HG03354 (cell line): ENCODE measurements at regions not wholly inside any gene's neighbourhood (a gene's known extent, or its start where the extent isn't known, plus 50 kb on each side); places are given as distances from the start of the nearest gene placed in this dataset.
"Not testable (repeated sequence)": the region's sequence is repeated elsewhere in the genome, so short reads cannot be mapped to it uniquely, and the experiment has no call there.

Experiments used
- ATAC-seq: cut with Tn5 transposase; IDR thresholded peaks from one replicate; pipeline ENCODE4 v1.9.1; 2021; ENCODE audit warnings: mild to moderate bottlenecking; ENCODE audit not compliant: unreplicated experiment, poor library complexity, severe bottlenecking

GRCh38 chr10:29001801-29002200 is 287.1 kb upstream of the LYZL1 start:
- ATAC-seq, result no peak

GRCh38 chr10:29003014-29003413 is 285.9 kb upstream of the LYZL1 start:
- not testable (repeated sequence) for ATAC-seq

- ATAC-seq, result no peak
Measured at GRCh38 chr10:29005988-29006387, 282.9 kb upstream of the LYZL1 start.

- no peak for ATAC-seq
Measured at GRCh38 chr10:29007370-29007747, 281.5 kb upstream of the LYZL1 start.

GRCh38 chr10:29007748-29008610 is 280.9 kb upstream of the LYZL1 start:
- ATAC-seq, result no peak

GRCh38 chr10:29009464-29009863 is 279.4 kb upstream of the LYZL1 start:
- no peak for ATAC-seq

- ATAC-seq, result no peak
Measured at GRCh38 chr10:29011516-29011915, 277.4 kb upstream of the LYZL1 start.

GRCh38 chr10:29012926-29013554 is 275.8 kb upstream of the LYZL1 start:
- ATAC-seq, result no peak

- ATAC-seq, result no peak
Measured at GRCh38 chr10:29021591-29021990, 267.3 kb upstream of the LYZL1 start.

GRCh38 chr10:29022513-29022912 is 266.4 kb upstream of the LYZL1 start:
- no peak for ATAC-seq

- no peak for ATAC-seq
Measured at GRCh38 chr10:29023678-29024077, 265.2 kb upstream of the LYZL1 start.

GRCh38 chr10:29026065-29026797 is 262.6 kb upstream of the LYZL1 start:
- ATAC-seq, result no peak

GRCh38 chr10:29026802-29027580 is 261.9 kb upstream of the LYZL1 start:
- no peak for ATAC-seq

GRCh38 chr10:29028486-29028885 is 260.4 kb upstream of the LYZL1 start:
- no peak for ATAC-seq

GRCh38 chr10:29030900-29031299 is 258.0 kb upstream of the LYZL1 start:
- no peak for ATAC-seq

- ATAC-seq, result no peak
Measured at GRCh38 chr10:29032169-29032568, 256.7 kb upstream of the LYZL1 start.

GRCh38 chr10:29033311-29033940 is 255.4 kb upstream of the LYZL1 start:
- ATAC-seq, result peak; percentile 75

- ATAC-seq, result no peak
Measured at GRCh38 chr10:29034592-29034991, 254.3 kb upstream of the LYZL1 start.

GRCh38 chr10:29035721-29036120 is 253.1 kb upstream of the LYZL1 start:
- no peak for ATAC-seq
